ENCODE measurements at regions not wholly inside any gene's neighbourhood (a gene's known extent, or its start where the extent isn't known, plus 50 kb on each side); places are given as distances from the start of the nearest gene placed in this dataset.
"Not testable (repeated sequence)": the region's sequence is repeated elsewhere in the genome, so short reads cannot be mapped to it uniquely, and the experiment has no call there.

- no peak for DNase-seq
These were observed 57.0 kb downstream of the MSTN start for GRCh38 chr2:190005513-190005912.

GRCh38 chr2:189999661-190000060 lies 62.9 kb downstream of the MSTN start:
- no peak for DNase-seq

GRCh38 chr2:189998665-189999064 lies 63.9 kb downstream of the MSTN start:
- DNase-seq: not testable (repeated sequence)

GRCh38 chr2:189997016-189997415 lies 65.5 kb downstream of the MSTN start:
- DNase-seq: no peak

GRCh38 chr2:189995679-189996078 lies 66.8 kb downstream of the MSTN start:
- DNase-seq: no peak

GRCh38 chr2:189982780-189983394 lies 79.6 kb downstream of the MSTN start:
- peak; percentile 17 for DNase-seq

GRCh38 chr2:189982087-189982486 lies 80.4 kb downstream of the MSTN start:
- DNase-seq: no peak

GRCh38 chr2:189976488-189976887 lies 86.0 kb downstream of the MSTN start:
- DNase-seq: not testable (repeated sequence)

- DNase-seq: no peak
These were observed 102.2 kb downstream of the MSTN start for GRCh38 chr2:189960346-189960745.

- no peak for DNase-seq
These were observed 103.1 kb downstream of the MSTN start for GRCh38 chr2:189959450-189959849.

GRCh38 chr2:189954989-189955388 lies 107.5 kb downstream of the MSTN start:
- DNase-seq: no peak

- no peak for DNase-seq
These were observed 109.9 kb downstream of the MSTN start for GRCh38 chr2:189952536-189953109.

- DNase-seq: no peak
These were observed 110.6 kb downstream of the MSTN start for GRCh38 chr2:189951791-189952535.

- DNase-seq: no peak
These were observed 119.5 kb downstream of the MSTN start for GRCh38 chr2:189943009-189943408.

GRCh38 chr2:189940913-189941312 lies 121.6 kb downstream of the MSTN start:
- no peak for DNase-seq

GRCh38 chr2:189937691-189938090 lies 124.8 kb downstream of the MSTN start:
- DNase-seq: no peak

GRCh38 chr2:189933911-189934399 lies 128.6 kb downstream of the MSTN start:
- no peak for DNase-seq

- DNase-seq: no peak
These were observed 129.5 kb downstream of the MSTN start for GRCh38 chr2:189933041-189933440.

- no peak for DNase-seq
These were observed 134.7 kb downstream of the MSTN start for GRCh38 chr2:189927823-189928222.

Measured in NCI-H1694 (cell line).